ENCODE measurements at regions not wholly inside any gene's neighbourhood (a gene's known extent, or its start where the extent isn't known, plus 50 kb on each side); places are given as distances from the start of the nearest gene placed in this dataset.

- TF ChIP-seq EZH2 (IDR thresholded peaks at IDR 0.05; ENCODE audit: borderline replicate concordance, low read length) (no peak), CTCF (conservative IDR thresholded peaks at IDR 0.05 in 1 of 2, IDR thresholded peaks at IDR 0.05 in 1 of 2; ENCODE audit: extremely low read depth in 1 of 2, insufficient read depth in 1 of 2, low read depth in 1 of 2, low read length in 2 of 2) (no peak)
These were observed 214.7 kb upstream of the TBX20 start for GRCh38 chr7:35468606-35469005.

Data from mammary epithelial cell (primary cell).